Tongue (tissue), 1 donor: ENCODE measurements at regions not wholly inside any gene's neighbourhood (a gene's known extent, or its start where the extent isn't known, plus 50 kb on each side); places are given as distances from the start of the nearest gene placed in this dataset.
A peak's percentile ranks its signal among the peaks of the same experiment; 100 is the strongest.
"Not testable (repeated sequence)": the region's sequence is repeated elsewhere in the genome, so short reads cannot be mapped to it uniquely, and the experiment has no call there.

Source experiments
- DNase-seq: peaks from one replicate; pipeline ENCODE4 v3.0.0-alpha.2; 2015

DNA sequence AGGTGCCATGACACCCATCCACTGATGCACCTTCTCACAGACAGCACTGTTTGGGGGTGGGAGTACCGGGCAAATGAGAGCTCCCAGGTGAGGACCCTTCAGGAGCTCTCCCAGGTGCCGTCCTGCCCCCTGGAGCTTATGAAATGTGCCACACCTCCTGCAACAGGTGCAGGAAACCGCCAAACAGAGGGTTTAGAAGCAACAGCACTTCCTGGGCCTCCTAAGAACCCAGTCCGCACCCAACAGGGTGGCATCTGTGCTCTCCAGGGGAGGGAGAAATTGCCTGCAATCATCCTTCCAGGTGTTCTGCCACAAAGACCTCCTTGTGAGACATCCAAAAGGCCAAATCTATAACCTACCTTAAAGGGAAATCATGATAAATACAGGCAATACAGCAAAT is 87.7 kb upstream of the ATP1B1 start:
- no peak for DNase-seq

DNA sequence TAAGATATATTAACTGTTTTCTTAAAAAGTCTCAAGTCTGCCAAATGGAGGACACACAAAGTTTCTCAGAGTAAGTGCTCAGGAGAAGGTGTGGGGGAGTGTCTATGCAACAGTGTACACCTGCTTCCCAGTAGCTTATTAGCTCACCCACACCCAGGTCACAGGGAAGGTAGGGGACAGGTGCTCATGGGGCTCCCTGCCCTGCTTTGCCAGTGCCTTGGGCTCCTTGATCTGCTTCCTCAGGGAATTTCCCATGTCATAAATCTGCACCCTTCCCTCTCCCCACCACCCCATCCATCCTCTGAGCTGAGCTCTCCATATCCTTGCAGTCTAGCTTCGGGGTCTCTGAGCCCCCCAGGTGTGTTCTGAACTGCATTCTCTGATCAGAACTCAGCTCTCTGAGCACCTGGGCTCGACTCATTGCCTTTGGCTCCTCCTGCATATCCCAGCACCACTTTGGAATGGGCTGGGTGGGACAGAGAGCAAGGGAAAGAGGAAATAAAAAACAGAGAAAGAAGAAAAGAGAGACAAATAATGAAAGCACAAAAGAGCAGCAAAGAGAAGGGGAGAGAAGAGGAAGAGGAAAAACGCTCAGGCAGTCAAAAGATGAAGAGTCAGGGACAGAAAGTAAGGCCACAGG is 87.0 kb upstream of the ATP1B1 start:
- no peak for DNase-seq

- no peak for DNase-seq
These were observed 85.8 kb upstream of the ATP1B1 start for GRCh38 chr1:169020684-169021083.

- DNase-seq, result no peak
These were observed 83.8 kb upstream of the ATP1B1 start for GRCh38 chr1:169022648-169023047.

GRCh38 chr1:169024255-169024654 is 82.2 kb upstream of the ATP1B1 start:
- no peak for DNase-seq

GRCh38 chr1:169024800-169025271 is 81.7 kb upstream of the ATP1B1 start:
- no peak for DNase-seq

GRCh38 chr1:169025412-169025811 is 81.1 kb upstream of the ATP1B1 start:
- no peak for DNase-seq

DNA sequence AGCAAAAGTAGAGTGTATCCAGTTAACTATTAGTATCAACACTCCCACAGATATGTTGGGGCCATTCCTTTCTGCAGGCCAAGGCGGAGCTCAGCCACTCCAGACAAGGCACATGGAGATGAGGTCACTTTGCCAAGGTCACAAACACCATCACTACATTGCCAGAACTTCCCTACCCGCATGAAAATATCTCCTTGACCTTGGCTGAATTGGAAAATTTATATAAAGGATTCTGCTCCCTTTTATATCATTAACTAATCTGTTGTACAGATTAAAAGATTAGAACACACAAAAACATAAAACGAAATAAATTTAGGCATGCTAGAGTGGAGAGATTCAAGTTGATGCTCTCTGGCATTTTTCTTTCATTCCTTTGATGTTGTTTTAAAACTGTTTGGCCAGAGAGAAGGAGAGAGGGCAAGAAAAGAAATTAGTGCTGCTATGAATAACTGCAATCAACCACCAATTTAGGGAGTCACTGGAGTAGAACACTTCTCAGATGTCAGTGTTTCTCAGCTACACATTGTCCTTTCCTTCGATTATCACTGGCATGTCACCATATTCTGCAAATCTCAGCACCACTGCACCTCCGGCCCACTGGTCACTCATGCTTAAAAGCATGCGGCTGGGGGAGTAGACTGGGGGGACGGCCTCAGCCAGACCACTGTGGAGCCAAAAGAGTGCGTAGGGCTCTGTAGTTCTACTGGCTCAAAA is 78.7 kb upstream of the ATP1B1 start:
- DNase-seq, result no peak

DNA sequence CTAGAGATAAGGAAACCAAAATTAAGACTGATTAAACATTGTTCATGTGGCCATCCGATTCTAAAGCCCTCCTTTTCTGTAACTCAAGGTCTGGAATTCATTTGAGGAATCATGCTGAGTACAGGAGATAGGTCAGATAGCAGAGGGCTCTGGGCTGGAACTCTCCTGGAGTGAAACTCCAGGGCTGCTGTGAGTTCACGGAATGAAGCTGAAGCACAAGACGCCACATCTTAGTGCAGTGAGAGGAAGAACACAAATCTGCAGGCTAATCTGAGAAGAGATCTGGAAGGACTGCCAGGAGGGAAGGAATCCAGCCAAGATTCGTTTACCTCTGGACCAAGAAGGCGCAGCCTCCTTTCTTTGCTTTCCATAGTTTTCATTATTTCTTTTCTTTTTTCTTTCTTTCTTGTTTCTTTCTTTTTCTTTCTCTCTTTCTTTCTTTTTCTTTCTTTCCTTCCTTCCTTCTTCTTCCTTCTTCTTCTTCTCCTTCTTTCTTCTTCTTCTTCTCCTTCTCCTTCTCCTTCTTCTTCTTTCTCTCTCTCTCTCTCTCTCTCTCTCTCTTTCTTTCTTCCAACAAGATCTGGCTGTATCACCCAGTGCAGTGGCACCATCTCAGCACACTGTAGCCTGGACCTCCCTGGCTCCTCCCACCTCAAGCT is 74.8 kb upstream of the ATP1B1 start:
- peak; percentile 73 for DNase-seq

DNA sequence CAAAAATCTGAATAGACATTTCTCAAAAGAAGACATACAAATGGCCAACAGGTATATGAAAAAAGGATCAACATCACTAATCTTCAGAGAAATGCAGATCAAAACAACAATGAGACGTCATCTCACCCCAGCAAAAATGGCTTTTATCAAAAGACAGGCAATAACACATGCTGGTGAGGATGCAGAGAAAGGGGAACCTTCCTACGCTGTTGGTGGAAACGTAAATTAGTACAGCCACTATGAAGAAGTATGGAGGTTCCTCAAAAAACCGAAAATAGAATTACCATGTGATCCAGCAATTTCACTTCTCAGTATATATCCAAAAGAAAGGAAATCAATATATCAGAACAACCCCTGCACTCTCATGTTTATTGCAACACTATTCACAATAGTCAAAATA is 65.1 kb upstream of the ATP1B1 start:
- DNase-seq, result no peak

DNA sequence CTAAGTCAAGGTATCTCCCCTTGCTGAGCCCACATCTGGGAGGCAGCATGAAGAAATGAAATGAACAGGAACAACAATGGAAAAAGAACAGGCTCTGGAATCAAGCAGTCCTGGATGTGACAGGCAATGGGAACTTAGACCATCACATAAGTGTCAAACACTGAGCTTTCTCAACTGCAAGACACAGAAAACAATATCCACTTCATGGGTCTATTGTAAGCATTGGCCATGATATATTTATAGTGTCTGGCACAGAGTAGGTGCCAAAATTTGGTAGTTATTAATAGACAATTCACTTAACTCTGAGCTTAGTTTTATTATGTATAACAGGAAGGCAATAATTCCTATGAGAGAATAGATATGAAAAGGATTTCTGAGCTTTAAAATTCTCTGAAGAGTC is 64.1 kb upstream of the ATP1B1 start:
- DNase-seq, result no peak

DNA sequence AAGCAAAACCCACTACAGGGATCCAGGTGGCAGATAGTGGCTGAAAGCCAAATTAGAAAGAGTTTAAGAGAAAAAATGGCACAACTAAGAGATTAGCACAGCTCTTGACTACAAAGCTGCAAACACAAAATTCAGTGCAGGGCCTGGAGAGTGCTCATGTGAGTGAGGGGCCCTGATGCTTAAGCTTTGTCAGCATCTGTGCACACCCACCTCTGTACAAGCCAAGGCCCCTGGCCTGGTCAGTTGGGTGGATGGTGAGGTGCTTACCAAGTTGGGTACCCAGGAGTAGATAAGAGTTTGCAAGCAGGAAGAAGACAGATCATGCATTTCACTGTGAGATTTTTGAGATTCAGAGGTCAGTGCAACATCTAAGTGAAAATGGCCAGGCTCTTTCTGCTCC is 62.7 kb upstream of the ATP1B1 start:
- no peak for DNase-seq

GRCh38 chr1:169044296-169044695 is 62.2 kb upstream of the ATP1B1 start:
- no peak for DNase-seq

GRCh38 chr1:169044971-169045370 is 61.5 kb upstream of the ATP1B1 start:
- no peak for DNase-seq

- DNase-seq, result no peak
These were observed 59.8 kb upstream of the ATP1B1 start for GRCh38 chr1:169046671-169047070.

- no peak for DNase-seq
These were observed 59.4 kb upstream of the ATP1B1 start for GRCh38 chr1:169047074-169047473.

GRCh38 chr1:169048043-169048442 is 58.4 kb upstream of the ATP1B1 start:
- DNase-seq, result no peak

DNA sequence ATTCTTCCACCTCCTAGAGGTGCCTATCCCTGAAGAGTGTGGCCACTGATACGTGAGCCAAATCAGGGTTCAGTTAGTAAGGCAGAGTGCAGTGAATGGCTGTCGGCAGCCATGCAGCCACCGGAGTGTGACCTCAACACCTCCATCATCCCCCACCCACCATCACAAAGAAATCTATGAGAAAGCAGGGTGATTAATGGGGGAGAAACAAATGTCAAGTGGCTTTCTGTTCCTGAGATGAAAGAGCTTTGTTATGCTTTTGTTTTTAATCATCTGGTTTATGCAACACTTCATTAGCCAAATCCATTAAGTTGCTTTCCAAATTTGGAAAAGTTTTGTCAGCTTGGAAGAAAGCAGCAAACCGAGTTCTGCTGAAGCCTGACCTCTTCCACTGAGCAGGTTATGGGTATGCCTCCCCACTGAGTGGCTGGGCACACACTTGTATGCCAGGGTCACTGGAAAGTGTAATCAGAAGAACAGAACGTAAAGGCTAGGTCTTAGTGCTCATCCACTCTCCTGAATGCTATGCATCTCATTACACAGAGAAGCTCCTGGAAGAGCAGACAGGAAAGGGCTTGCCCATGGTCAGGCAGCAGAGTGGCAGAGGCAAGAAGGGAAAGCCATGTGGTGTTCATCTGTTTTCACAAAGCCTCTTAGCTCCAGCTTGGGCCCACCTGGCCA is 57.1 kb upstream of the ATP1B1 start:
- DNase-seq, result no peak

- DNase-seq, result no peak
These were observed 55.3 kb upstream of the ATP1B1 start for GRCh38 chr1:169051171-169051570.

GRCh38 chr1:169052171-169052570 is 54.3 kb upstream of the ATP1B1 start:
- not testable (repeated sequence) for DNase-seq

GRCh38 chr1:169052727-169053126 is 53.8 kb upstream of the ATP1B1 start:
- DNase-seq, result no peak

DNA sequence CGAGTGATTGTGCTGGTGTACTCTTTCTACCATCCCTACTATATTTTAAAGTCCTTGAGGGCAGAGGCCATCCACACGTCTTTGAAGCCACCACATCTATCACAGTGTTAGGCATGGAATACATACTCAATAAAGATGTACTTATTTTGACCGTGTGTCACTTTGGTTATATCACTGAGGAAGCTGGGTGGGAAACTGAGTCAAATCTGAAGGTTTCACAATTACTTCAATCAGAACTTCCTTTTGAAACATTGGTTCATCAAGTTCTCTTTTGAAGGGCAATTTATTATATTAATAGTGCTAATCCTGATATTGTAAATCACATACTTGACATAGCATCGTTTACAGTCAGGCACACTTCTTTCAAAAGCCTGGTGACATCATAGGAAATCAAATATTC is 53.3 kb upstream of the ATP1B1 start:
- no peak for DNase-seq
